ENCODE measurements at regions not wholly inside any gene's neighbourhood (a gene's known extent, or its start where the extent isn't known, plus 50 kb on each side); places are given as distances from the start of the nearest gene placed in this dataset.

DNA sequence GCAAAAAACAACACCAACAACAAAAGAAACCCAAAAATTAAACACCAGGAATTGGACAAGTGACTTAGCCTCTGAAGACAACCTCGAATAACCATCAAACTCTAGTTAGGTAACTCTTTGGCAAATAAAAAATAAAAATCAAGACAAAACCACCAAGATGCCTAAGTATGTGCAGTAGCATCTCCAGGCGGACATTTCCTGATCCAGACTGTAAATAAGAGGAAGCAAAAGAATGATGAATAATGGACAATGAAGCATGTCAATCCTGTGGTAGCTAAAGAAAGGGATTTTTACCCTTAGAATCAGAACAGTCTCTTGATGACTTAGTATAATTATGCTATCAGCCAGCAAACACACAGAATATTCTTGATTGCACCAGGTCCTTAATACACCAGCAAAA lies 276.7 kb upstream of the DIAPH2 start:
- H3K27ac ChIP-seq (ENCODE audit: control insufficient read depth, insufficient read depth), result no peak overlapping the region
- no peak overlapping the region for H3K4me2 ChIP-seq (ENCODE audit: control insufficient read depth, insufficient read depth)
- ATAC-seq (no peak), FAIRE-seq (no peak), DNase-seq (ENCODE audit: low read depth, low spot score) (no peak)
- H3K9ac ChIP-seq (ENCODE audit: control insufficient read depth, insufficient read depth, low read length), result no peak overlapping the region
- 0% methylated on average over 2 of the region's 2 CpGs for WGBS (ENCODE audit: insufficient coverage, insufficient replicate concordance, low lambda C conversion rate, missing lambda C conversion rate)
- ChIA-PET POLR2A (no interaction called here), RAD21 (ENCODE audit: unreplicated experiment) (no interaction called here), SMC1A (ENCODE audit: uncharacterized antibody, unreplicated experiment) (no interaction called here), CTCF (no interaction called here)
- no peak overlapping the region for H2AFZ ChIP-seq (ENCODE audit: control insufficient read depth, low read depth, low read length)
- H3K79me2 ChIP-seq (ENCODE audit: control insufficient read depth, insufficient read depth, low read length), result no peaks in the 10 kb centered on the region
- in situ Hi-C loops (cut with MboI), result no loop called here
- H4K20me1 ChIP-seq (ENCODE audit: control insufficient read depth, insufficient read depth), result no peaks in the 10 kb centered on the region
- intact Hi-C loops (cut with micrococcal nuclease; ENCODE audit: unreplicated experiment), result no loop called here
- no peaks in the 10 kb centered on the region for H3K9me3 ChIP-seq (replicated peaks; ENCODE audit: control insufficient read depth, insufficient read depth, low read length)
- no peaks in the 10 kb centered on the region for H3K36me3 ChIP-seq (ENCODE audit: control insufficient read depth in 2 of 2, insufficient read depth in 2 of 2, low read length in 1 of 2)
- H3K4me3 ChIP-seq, result no peak overlapping the region
- BruUV-seq (replicated peaks), result no TSS peak
- no peaks in the 10 kb centered on the region for H3K4me1 ChIP-seq (ENCODE audit: control insufficient read depth, insufficient read depth, low read length)
- no peaks in the 10 kb centered on the region for H3K27me3 ChIP-seq (replicated peaks in 1 of 2; ENCODE audit: control insufficient read depth in 2 of 2, insufficient read depth in 2 of 2, low read length in 1 of 2)
- TF ChIP-seq CREM (IDR thresholded peaks at IDR 0.05; ENCODE audit: low read depth), result no peak
- TF ChIP-seq CBX3 (IDR thresholded peaks at IDR 0.05; ENCODE audit: borderline replicate concordance, low read depth), result no peak
- TF ChIP-seq CHD2 (IDR thresholded peaks at IDR 0.05; ENCODE audit: borderline replicate concordance, low read depth, low read length), result no peak
- TF ChIP-seq, protein P1, sequence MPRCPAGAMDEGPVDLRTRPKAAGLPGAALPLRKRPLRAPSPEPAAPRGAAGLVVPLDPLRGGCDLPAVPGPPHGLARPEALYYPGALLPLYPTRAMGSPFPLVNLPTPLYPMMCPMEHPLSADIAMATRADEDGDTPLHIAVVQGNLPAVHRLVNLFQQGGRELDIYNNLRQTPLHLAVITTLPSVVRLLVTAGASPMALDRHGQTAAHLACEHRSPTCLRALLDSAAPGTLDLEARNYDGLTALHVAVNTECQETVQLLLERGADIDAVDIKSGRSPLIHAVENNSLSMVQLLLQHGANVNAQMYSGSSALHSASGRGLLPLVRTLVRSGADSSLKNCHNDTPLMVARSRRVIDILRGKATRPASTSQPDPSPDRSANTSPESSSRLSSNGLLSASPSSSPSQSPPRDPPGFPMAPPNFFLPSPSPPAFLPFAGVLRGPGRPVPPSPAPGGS (IDR thresholded peaks at IDR 0.05; ENCODE audit: borderline replicate concordance, insufficient read depth, low read depth, low read length, poor library complexity, severe bottlenecking), result no peak
- no peak for TF ChIP-seq RELA (IDR thresholded peaks at IDR 0.05; ENCODE audit: borderline replicate concordance, partially characterized antibody)
- no peak for TF ChIP-seq ZNF24 (IDR thresholded peaks at IDR 0.05)
- TF ChIP-seq JUNB (IDR thresholded peaks at IDR 0.05), result no peak
- TF ChIP-seq, protein P2, sequence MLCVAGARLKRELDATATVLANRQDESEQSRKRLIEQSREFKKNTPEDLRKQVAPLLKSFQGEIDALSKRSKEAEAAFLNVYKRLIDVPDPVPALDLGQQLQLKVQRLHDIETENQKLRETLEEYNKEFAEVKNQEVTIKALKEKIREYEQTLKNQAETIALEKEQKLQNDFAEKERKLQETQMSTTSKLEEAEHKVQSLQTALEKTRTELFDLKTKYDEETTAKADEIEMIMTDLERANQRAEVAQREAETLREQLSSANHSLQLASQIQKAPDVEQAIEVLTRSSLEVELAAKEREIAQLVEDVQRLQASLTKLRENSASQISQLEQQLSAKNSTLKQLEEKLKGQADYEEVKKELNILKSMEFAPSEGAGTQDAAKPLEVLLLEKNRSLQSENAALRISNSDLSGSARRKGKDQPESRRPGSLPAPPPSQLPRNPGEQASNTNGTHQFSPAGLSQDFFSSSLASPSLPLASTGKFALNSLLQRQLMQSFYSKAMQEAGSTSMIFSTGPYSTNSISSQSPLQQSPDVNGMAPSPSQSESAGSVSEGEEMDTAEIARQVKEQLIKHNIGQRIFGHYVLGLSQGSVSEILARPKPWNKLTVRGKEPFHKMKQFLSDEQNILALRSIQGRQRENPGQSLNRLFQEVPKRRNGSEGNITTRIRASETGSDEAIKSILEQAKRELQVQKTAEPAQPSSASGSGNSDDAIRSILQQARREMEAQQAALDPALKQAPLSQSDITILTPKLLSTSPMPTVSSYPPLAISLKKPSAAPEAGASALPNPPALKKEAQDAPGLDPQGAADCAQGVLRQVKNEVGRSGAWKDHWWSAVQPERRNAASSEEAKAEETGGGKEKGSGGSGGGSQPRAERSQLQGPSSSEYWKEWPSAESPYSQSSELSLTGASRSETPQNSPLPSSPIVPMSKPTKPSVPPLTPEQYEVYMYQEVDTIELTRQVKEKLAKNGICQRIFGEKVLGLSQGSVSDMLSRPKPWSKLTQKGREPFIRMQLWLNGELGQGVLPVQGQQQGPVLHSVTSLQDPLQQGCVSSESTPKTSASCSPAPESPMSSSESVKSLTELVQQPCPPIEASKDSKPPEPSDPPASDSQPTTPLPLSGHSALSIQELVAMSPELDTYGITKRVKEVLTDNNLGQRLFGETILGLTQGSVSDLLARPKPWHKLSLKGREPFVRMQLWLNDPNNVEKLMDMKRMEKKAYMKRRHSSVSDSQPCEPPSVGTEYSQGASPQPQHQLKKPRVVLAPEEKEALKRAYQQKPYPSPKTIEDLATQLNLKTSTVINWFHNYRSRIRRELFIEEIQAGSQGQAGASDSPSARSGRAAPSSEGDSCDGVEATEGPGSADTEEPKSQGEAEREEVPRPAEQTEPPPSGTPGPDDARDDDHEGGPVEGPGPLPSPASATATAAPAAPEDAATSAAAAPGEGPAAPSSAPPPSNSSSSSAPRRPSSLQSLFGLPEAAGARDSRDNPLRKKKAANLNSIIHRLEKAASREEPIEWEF (IDR thresholded peaks at IDR 0.05; ENCODE audit: insufficient replicate concordance, low read depth, low read length), result no peak
- TF ChIP-seq, protein P3, sequence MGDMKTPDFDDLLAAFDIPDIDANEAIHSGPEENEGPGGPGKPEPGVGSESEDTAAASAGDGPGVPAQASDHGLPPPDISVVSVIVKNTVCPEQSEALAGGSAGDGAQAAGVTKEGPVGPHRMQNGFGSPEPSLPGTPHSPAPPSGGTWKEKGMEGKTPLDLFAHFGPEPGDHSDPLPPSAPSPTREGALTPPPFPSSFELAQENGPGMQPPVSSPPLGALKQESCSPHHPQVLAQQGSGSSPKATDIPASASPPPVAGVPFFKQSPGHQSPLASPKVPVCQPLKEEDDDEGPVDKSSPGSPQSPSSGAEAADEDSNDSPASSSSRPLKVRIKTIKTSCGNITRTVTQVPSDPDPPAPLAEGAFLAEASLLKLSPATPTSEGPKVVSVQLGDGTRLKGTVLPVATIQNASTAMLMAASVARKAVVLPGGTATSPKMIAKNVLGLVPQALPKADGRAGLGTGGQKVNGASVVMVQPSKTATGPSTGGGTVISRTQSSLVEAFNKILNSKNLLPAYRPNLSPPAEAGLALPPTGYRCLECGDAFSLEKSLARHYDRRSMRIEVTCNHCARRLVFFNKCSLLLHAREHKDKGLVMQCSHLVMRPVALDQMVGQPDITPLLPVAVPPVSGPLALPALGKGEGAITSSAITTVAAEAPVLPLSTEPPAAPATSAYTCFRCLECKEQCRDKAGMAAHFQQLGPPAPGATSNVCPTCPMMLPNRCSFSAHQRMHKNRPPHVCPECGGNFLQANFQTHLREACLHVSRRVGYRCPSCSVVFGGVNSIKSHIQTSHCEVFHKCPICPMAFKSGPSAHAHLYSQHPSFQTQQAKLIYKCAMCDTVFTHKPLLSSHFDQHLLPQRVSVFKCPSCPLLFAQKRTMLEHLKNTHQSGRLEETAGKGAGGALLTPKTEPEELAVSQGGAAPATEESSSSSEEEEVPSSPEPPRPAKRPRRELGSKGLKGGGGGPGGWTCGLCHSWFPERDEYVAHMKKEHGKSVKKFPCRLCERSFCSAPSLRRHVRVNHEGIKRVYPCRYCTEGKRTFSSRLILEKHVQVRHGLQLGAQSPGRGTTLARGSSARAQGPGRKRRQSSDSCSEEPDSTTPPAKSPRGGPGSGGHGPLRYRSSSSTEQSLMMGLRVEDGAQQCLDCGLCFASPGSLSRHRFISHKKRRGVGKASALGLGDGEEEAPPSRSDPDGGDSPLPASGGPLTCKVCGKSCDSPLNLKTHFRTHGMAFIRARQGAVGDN (IDR thresholded peaks at IDR 0.05), result no peak
- no peak for TF ChIP-seq MTA2 (IDR thresholded peaks at IDR 0.05; ENCODE audit: low read depth)
- TF ChIP-seq NBN (IDR thresholded peaks at IDR 0.05), result no peak
- TF ChIP-seq NFXL1 (IDR thresholded peaks at IDR 0.05; ENCODE audit: borderline replicate concordance), result no peak
- no peak for TF ChIP-seq RAD21 (IDR thresholded peaks at IDR 0.05; ENCODE audit: insufficient read depth, low read depth, low read length)
- TF ChIP-seq, protein P4, sequence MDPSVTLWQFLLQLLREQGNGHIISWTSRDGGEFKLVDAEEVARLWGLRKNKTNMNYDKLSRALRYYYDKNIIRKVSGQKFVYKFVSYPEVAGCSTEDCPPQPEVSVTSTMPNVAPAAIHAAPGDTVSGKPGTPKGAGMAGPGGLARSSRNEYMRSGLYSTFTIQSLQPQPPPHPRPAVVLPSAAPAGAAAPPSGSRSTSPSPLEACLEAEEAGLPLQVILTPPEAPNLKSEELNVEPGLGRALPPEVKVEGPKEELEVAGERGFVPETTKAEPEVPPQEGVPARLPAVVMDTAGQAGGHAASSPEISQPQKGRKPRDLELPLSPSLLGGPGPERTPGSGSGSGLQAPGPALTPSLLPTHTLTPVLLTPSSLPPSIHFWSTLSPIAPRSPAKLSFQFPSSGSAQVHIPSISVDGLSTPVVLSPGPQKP (IDR thresholded peaks at IDR 0.05; ENCODE audit: low read depth, low read length), result no peak
- TF ChIP-seq NR2C1 (IDR thresholded peaks at IDR 0.05), result no peak

All from GM12878 (cell line).